CD8-positive, alpha-beta memory T cell (primary cell): ENCODE measurements at regions not wholly inside any gene's neighbourhood (a gene's known extent, or its start where the extent isn't known, plus 50 kb on each side); places are given as distances from the start of the nearest gene placed in this dataset.

Source experiments
- CTCF ChIA-PET: fragments of 350-600 bp; sonication (Branson Sonifier 250); formaldehyde crosslinking; loops from one replicate; lab custom pipeline; 2021; ENCODE audit warnings: antibody characterized with exemption; lab: Charles Lee
- POLR2A ChIA-PET: fragments of 350-600 bp; sonication (Branson Sonifier 250); formaldehyde crosslinking; loops from one replicate; lab custom pipeline; 2021; ENCODE audit warnings: antibody characterized with exemption; lab: Charles Lee
- DNase-seq, 5 donors: peaks; one replicate each; pipeline versions ENCODE4 v3.0.0 to v3.0.0-alpha.2; 2020 to 2022; ENCODE audit warnings: mixed read lengths in 1 of 5
- H3K27ac ChIP-seq: one replicate; pipeline ENCODE4 v1.7.0; 2013; ENCODE audit warnings: low read depth, mild to moderate bottlenecking, low read length, moderate library complexity
- H3K27me3 ChIP-seq: 2 replicates; pipeline ENCODE4 v1.7.0; 2013; ENCODE audit warnings: low read length, mild to moderate bottlenecking; ENCODE audit not compliant: insufficient read depth, poor library complexity, severe bottlenecking
- H3K36me3 ChIP-seq: 2 replicates; pipeline ENCODE4 v1.7.0; 2013; ENCODE audit warnings: mild to moderate bottlenecking, low read length, moderate library complexity; ENCODE audit not compliant: insufficient read depth
- H3K4me1 ChIP-seq: 2 replicates; pipeline ENCODE4 v1.7.0; 2013; ENCODE audit warnings: mild to moderate bottlenecking, low read length, moderate library complexity; ENCODE audit not compliant: insufficient read depth
- H3K4me3 ChIP-seq: 2 replicates; pipeline ENCODE4 v1.7.0; 2013; ENCODE audit warnings: mild to moderate bottlenecking, low read length
- H3K9me3 ChIP-seq: 2 replicates; pipeline ENCODE4 v1.7.0; 2013; ENCODE audit warnings: mild to moderate bottlenecking, low read length
- H3K27ac Mint-ChIP-seq, 8 donors: one replicate each; pipeline ENCODE4 v1.8.0; 2020 to 2021; ENCODE audit warnings: mixed read lengths in 8 of 8, mild to moderate bottlenecking in 6 of 8, inconsistent platforms in 3 of 8, moderate library complexity in 3 of 8
- H3K27me3 Mint-ChIP-seq, 2 donors: one replicate each; pipeline ENCODE4 v1.8.0; 2020 to 2021; ENCODE audit warnings: mixed read lengths in 2 of 2, mild to moderate bottlenecking in 1 of 2, moderate library complexity in 1 of 2
- H3K36me3 Mint-ChIP-seq, 3 donors: one replicate each; pipeline ENCODE4 v1.8.0; 2020 to 2021; ENCODE audit warnings: mixed read lengths in 3 of 3, inconsistent platforms in 1 of 3, mild to moderate bottlenecking in 1 of 3
- H3K4me1 Mint-ChIP-seq, 3 donors: one replicate each; pipeline ENCODE4 v1.8.0; 2020 to 2021; ENCODE audit warnings: mixed read lengths in 3 of 3, inconsistent platforms in 1 of 3, mild to moderate bottlenecking in 1 of 3
- H3K4me3 Mint-ChIP-seq, 7 donors: one replicate each; pipeline ENCODE4 v1.8.0; 2020 to 2021; ENCODE audit warnings: mixed read lengths in 7 of 7, mild to moderate bottlenecking in 6 of 7, moderate library complexity in 4 of 7, inconsistent platforms in 2 of 7
- H3K9me3 Mint-ChIP-seq, 5 donors: one replicate each; pipeline ENCODE4 v1.8.0; 2020 to 2022; ENCODE audit warnings: mixed read lengths in 5 of 5, mild to moderate bottlenecking in 3 of 5, moderate library complexity in 2 of 5, inconsistent platforms in 1 of 5

DNA sequence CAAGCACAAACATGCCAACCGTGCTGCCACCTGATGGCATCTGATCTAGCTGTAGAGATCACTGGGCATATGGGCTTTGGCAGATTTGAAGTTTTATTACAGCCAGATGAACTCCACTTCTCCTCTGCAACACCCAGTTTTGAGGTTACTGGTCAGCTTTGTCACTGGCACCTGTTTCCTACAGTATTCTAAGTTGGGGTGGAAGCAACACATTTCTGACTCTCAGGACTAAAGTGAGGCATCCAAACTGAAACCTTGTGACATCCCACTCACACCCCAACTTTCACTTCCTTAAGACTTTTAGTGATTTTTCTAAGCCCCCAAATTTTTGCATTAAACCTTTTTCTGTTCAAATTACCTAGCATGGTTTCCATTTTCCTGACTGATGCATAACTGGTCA, 115.1 kb upstream of the PCDH18 start:
- no peak overlapping the region for H3K4me3 Mint-ChIP-seq
- no peak for DNase-seq
- H3K4me1 Mint-ChIP-seq: no peaks in the 10 kb centered on the region
- Histone ChIP-seq H3K4me1 (no peaks in the 10 kb centered on the region), H3K27ac (no peak overlapping the region), H3K27me3 (no peaks in the 10 kb centered on the region), H3K9me3 (no peaks in the 10 kb centered on the region), H3K36me3 (no peaks in the 10 kb centered on the region), H3K4me3 (no peak overlapping the region)
- no peaks in the 10 kb centered on the region for H3K27me3 Mint-ChIP-seq
- no peaks in the 10 kb centered on the region for H3K36me3 Mint-ChIP-seq
- ChIA-PET POLR2A (no interaction called here), CTCF (no interaction called here)
- peaks cover 3 to 11% (median 5%) of the 10 kb centered on the region in 5 donors for H3K9me3 Mint-ChIP-seq
- H3K27ac Mint-ChIP-seq: no peak overlapping the region

DNA sequence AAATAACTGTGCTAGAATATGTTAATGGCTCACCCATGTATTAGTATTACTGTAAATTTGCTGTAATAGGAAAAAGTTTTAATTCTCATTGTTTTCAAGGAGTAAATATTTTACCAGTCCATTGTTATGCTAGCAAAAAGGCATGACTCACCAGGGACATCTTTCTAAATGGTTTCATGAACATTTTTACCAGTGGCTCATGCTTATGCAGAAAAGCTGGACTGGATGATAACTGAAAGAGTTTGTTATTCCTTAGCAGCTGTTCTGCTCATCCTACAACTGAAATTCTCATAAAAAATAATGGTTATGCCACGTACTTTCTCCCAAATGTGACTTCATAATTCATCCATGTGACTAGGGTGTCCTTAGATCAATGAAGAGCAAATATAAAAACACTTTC, 111.9 kb upstream of the PCDH18 start:
- H3K4me3 ChIP-seq: no peak overlapping the region
- no peaks in the 10 kb centered on the region for H3K4me1 ChIP-seq
- no peak overlapping the region for H3K27ac ChIP-seq
- no peak for DNase-seq
- H3K4me1 Mint-ChIP-seq: no peaks in the 10 kb centered on the region
- no peaks in the 10 kb centered on the region for H3K9me3 ChIP-seq
- H3K36me3 ChIP-seq: no peaks in the 10 kb centered on the region
- H3K27ac Mint-ChIP-seq: no peak overlapping the region
- CTCF ChIA-PET: no interaction called here
- H3K9me3 Mint-ChIP-seq: peaks cover 2 to 9% (median 5%) of the 10 kb centered on the region in 5 donors
- no peaks in the 10 kb centered on the region for H3K36me3 Mint-ChIP-seq
- POLR2A ChIA-PET: no interaction called here
- H3K27me3 Mint-ChIP-seq: no peaks in the 10 kb centered on the region
- H3K27me3 ChIP-seq: no peaks in the 10 kb centered on the region
- H3K4me3 Mint-ChIP-seq: no peak overlapping the region

DNA sequence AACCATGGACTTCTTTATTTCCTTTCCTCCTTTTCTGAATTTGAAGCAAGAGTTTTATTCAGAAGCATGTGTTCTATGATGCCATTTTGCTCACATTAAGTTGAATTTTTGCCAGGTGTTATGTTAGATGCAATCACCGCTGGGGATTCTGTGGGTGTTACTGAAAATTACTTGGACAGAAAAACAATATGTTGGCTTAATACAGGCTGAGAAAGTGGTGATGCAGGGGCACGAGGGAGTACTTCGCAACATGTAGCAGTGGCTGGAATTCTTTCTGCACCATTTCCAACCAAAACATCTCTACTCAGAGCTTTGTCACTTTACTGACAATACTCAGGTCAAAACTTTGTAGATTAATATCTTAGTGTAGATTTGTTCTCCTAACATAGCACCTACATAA, 109.2 kb upstream of the PCDH18 start:
- H3K36me3 ChIP-seq: no peaks in the 10 kb centered on the region
- no peaks in the 10 kb centered on the region for H3K9me3 ChIP-seq
- no peak overlapping the region for H3K4me3 Mint-ChIP-seq
- ChIA-PET CTCF (no interaction called here), POLR2A (no interaction called here)
- H3K36me3 Mint-ChIP-seq: no peaks in the 10 kb centered on the region
- H3K27me3 ChIP-seq: no peaks in the 10 kb centered on the region
- no peaks in the 10 kb centered on the region for H3K27me3 Mint-ChIP-seq
- H3K4me1 ChIP-seq: no peaks in the 10 kb centered on the region
- no peaks in the 10 kb centered on the region for H3K4me1 Mint-ChIP-seq
- DNase-seq: no peak
- H3K27ac Mint-ChIP-seq: no peak overlapping the region
- H3K4me3 ChIP-seq: no peak overlapping the region
- no peak overlapping the region for H3K27ac ChIP-seq
- peaks cover 2 to 15% (median 6%) of the 10 kb centered on the region in 5 donors for H3K9me3 Mint-ChIP-seq

DNA sequence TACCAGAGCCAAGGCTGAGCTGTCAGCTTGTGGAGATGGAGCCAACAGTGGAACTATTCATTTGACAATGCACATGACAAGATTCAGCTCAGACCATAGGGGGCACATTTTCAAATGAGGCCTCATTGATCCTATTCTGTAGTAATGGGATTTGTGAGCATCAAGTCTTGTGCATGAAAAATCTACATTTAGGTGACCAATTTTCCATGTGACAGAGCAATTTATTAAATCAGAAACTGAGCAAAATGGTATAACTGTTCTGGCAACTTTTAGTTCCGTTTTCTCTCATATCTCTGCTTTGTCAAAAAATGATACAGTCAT, 108.5 kb upstream of the PCDH18 start:
- Mint-ChIP-seq H3K9me3 (peaks cover 2 to 12% (median 5%) of the 10 kb centered on the region in 5 donors), H3K36me3 (no peaks in the 10 kb centered on the region), H3K4me3 (no peak overlapping the region), H3K27ac (no peak overlapping the region), H3K4me1 (no peaks in the 10 kb centered on the region), H3K27me3 (no peaks in the 10 kb centered on the region)
- Histone ChIP-seq H3K36me3 (no peaks in the 10 kb centered on the region), H3K4me3 (no peak overlapping the region), H3K9me3 (no peaks in the 10 kb centered on the region), H3K27me3 (no peaks in the 10 kb centered on the region), H3K27ac (no peak overlapping the region), H3K4me1 (no peaks in the 10 kb centered on the region)
- DNase-seq: no peak
- POLR2A ChIA-PET: no interaction called here
- CTCF ChIA-PET: no interaction called here

DNA sequence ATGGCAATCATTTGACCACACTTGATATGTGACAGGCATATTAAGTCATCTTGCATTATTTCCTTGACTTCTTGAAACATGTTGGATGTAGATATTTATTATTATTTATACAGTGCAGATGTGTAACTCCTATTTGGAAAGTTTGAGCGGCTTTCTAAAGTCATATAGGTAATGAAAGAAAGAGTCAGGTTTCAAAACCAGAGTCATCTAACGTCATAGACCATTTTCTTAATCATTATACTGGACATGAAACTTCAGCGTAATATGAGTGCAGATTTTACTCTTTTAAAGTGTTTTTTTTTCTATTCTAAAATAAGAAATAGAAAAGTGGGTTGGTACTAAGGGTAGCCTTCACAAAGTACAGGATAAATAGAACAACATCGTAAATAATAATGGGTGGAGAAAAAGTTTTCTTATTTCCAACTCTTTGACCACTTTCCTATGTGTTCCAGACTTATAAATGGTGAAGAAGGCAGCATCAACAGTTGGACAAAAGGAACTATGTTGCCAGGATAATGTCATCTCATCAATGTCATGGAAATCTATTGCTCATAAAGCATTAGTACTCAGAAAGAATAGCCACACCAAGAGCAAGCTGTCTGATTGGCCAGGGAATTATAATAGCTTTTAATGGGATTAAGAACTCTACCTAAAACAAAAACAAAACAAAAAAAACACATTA, 108.0 kb upstream of the PCDH18 start:
- Mint-ChIP-seq H3K4me3 (no peak overlapping the region), H3K9me3 (peaks cover 2 to 12% (median 6%) of the 10 kb centered on the region in 5 donors), H3K4me1 (no peaks in the 10 kb centered on the region), H3K27me3 (no peaks in the 10 kb centered on the region), H3K27ac (no peak overlapping the region), H3K36me3 (no peaks in the 10 kb centered on the region)
- H3K4me3 ChIP-seq: no peak overlapping the region
- H3K4me1 ChIP-seq: no peaks in the 10 kb centered on the region
- ChIA-PET CTCF (no interaction called here), POLR2A (no interaction called here)
- no peaks in the 10 kb centered on the region for H3K27me3 ChIP-seq
- H3K27ac ChIP-seq: no peak overlapping the region
- no peaks in the 10 kb centered on the region for H3K9me3 ChIP-seq
- no peaks in the 10 kb centered on the region for H3K36me3 ChIP-seq
- no peak for DNase-seq

DNA sequence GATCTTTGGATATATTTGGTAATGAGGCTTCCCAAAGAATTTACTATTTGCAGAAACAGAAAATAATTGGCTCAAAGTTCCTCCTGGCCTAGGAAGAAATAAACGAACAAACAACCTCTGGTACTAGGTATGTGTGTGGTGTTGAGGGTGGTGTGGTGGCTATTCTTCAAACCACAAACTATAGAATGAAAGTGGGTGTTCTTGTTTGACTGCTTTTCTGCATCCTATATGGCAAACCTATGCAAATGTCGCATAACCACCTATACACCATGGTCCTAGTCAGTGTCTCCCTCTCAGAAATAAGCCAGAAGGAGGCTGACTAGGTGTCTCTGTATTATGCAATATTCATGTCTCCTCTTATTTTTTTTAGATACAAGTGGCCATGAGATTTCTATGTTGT, 106.6 kb upstream of the PCDH18 start:
- Mint-ChIP-seq H3K36me3 (no peaks in the 10 kb centered on the region), H3K27me3 (no peaks in the 10 kb centered on the region), H3K27ac (no peak overlapping the region), H3K4me3 (no peak overlapping the region), H3K4me1 (no peaks in the 10 kb centered on the region), H3K9me3 (peaks cover 2 to 12% (median 6%) of the 10 kb centered on the region in 5 donors)
- Histone ChIP-seq H3K27ac (no peak overlapping the region), H3K4me1 (no peaks in the 10 kb centered on the region), H3K36me3 (no peaks in the 10 kb centered on the region), H3K9me3 (no peaks in the 10 kb centered on the region), H3K27me3 (no peaks in the 10 kb centered on the region), H3K4me3 (no peak overlapping the region)
- no peak for DNase-seq
- ChIA-PET POLR2A (no interaction called here), CTCF (no interaction called here)

DNA sequence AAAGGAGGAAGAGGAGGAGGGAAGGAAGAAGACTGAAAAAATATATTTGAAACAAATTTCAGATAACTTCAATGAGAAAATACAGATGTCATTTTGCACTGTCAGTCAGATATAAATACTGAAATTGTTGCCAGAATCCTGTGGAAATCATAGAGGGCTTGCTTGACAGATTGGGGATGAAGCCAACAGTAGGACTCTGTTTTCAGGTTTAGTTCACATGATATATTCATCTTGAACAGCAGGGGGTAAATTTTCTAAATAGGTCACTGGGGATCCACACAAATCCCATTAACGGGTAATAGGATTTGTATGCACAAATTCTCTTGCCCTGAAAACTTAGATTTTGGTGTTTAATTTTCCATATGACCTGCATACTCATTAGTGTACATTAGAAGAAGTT, 103.3 kb upstream of the PCDH18 start:
- Histone ChIP-seq H3K4me1 (no peaks in the 10 kb centered on the region), H3K27ac (no peak overlapping the region), H3K36me3 (no peaks in the 10 kb centered on the region), H3K27me3 (no peaks in the 10 kb centered on the region), H3K4me3 (no peak overlapping the region), H3K9me3 (no peaks in the 10 kb centered on the region)
- POLR2A ChIA-PET: no interaction called here
- H3K27me3 Mint-ChIP-seq: no peaks in the 10 kb centered on the region
- peaks cover 0 to 17% (median 9%) of the 10 kb centered on the region in 5 donors for H3K9me3 Mint-ChIP-seq
- no peak overlapping the region for H3K27ac Mint-ChIP-seq
- no peaks in the 10 kb centered on the region for H3K4me1 Mint-ChIP-seq
- no peak overlapping the region for H3K4me3 Mint-ChIP-seq
- no peaks in the 10 kb centered on the region for H3K36me3 Mint-ChIP-seq
- CTCF ChIA-PET: no interaction called here
- DNase-seq: no peak

DNA sequence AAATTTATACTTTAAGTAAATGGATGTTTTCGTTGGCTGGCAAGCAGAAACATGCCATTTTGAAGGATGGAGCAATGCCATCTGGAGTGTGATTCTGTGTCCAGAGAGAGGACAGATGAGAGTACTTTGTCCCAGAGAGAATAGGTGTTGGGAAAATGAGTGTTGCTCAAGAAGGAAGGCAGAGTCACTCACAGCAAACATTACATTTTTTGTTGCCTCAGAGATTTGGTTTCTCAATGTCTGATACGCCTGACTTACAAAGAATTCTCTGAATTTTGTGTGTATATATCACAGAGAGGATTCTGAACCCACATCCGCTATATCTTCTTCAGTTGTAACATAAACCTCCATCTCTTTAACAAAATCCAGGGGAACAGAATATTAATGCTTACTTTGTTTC, 102.8 kb upstream of the PCDH18 start:
- Mint-ChIP-seq H3K9me3 (peaks cover 0 to 17% (median 9%) of the 10 kb centered on the region in 5 donors), H3K27me3 (no peaks in the 10 kb centered on the region), H3K4me1 (no peaks in the 10 kb centered on the region), H3K27ac (no peak overlapping the region), H3K4me3 (no peak overlapping the region), H3K36me3 (no peaks in the 10 kb centered on the region)
- DNase-seq: no peak
- Histone ChIP-seq H3K36me3 (no peaks in the 10 kb centered on the region), H3K27me3 (no peaks in the 10 kb centered on the region), H3K4me3 (no peak overlapping the region), H3K9me3 (no peaks in the 10 kb centered on the region), H3K4me1 (no peaks in the 10 kb centered on the region), H3K27ac (no peak overlapping the region)
- POLR2A ChIA-PET: no interaction called here
- CTCF ChIA-PET: no interaction called here

DNA sequence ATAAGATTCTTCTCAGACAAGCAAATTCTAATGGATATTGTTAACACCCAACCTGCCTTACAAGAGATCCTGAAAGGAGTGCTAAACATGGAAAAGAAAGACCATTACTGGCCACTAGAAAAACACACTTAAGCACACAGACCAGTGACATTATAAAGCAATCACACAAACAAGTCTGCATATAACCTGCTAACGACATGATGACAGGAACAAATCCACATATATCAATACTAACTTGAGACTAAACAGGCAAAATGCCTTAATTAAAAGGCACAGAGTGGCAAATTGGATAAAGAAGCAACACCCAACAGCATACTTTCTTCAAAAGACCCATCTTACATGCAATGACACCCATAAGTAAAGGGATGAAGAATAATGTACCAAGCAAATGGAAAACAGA, 100.5 kb upstream of the PCDH18 start:
- no peaks in the 10 kb centered on the region for H3K27me3 ChIP-seq
- H3K27ac Mint-ChIP-seq: no peak overlapping the region
- H3K4me1 ChIP-seq: no peaks in the 10 kb centered on the region
- H3K4me3 ChIP-seq: no peak overlapping the region
- no peaks in the 10 kb centered on the region for H3K27me3 Mint-ChIP-seq
- no peaks in the 10 kb centered on the region for H3K36me3 Mint-ChIP-seq
- no peaks in the 10 kb centered on the region for H3K4me1 Mint-ChIP-seq
- H3K9me3 ChIP-seq: no peaks in the 10 kb centered on the region
- no peak for DNase-seq
- POLR2A ChIA-PET: no interaction called here
- no peak overlapping the region for H3K27ac ChIP-seq
- CTCF ChIA-PET: no interaction called here
- peaks cover 0 to 18% (median 6%) of the 10 kb centered on the region in 5 donors for H3K9me3 Mint-ChIP-seq
- no peaks in the 10 kb centered on the region for H3K36me3 ChIP-seq
- H3K4me3 Mint-ChIP-seq: no peak overlapping the region
